HG02642 (cell line): ENCODE measurements at regions not wholly inside any gene's neighbourhood (a gene's known extent, or its start where the extent isn't known, plus 50 kb on each side); places are given as distances from the start of the nearest gene placed in this dataset.
"Not testable (repeated sequence)": the region's sequence is repeated elsewhere in the genome, so short reads cannot be mapped to it uniquely, and the experiment has no call there.

Source experiments
- ATAC-seq: cut with Tn5 transposase; IDR thresholded peaks from one replicate; pipeline ENCODE4 v1.9.1; 2021; ENCODE audit warnings: mild to moderate bottlenecking; ENCODE audit not compliant: unreplicated experiment, poor library complexity

DNA sequence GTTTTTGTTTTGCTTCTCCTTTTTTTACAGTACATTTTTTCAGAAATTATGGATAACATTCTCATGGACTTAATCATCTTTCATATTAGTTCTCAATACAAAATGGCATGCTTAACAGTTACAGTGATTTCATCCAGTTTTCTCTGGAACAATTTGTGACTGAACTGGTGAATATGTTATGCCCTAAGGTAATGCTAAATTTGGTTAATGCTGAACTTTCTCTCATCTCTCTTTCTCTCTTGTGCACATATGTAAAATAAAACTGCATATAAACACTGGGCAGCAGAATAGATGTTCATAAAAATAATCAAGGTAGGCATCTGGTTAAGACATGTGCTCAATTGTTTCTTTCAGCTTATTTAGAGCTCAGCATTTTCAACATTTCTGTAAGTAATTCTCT, 196.3 kb upstream of the TMEFF2 start:
- no peak for ATAC-seq

GRCh38 chr2:192390401-192390800, 195.7 kb upstream of the TMEFF2 start:
- ATAC-seq: no peak

DNA sequence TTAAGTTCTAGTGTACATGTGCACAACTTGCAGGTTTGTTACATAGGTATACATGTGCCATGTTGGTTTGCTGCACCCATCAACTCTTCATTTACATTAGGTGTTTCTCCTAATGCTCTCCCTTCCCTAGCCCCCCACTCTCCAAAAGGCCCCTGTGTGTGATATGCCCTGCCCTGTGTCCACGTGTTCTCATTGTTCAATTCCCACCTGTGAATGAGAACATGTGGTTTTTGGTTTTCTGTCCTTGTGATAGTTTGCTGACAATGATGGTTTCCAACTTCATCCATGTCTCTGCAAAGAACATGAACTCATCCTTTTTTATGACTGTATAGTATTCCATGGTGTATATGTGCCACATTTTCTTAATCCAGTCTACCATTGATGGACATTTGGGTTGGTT, 189.5 kb upstream of the TMEFF2 start:
- ATAC-seq: not testable (repeated sequence)

DNA sequence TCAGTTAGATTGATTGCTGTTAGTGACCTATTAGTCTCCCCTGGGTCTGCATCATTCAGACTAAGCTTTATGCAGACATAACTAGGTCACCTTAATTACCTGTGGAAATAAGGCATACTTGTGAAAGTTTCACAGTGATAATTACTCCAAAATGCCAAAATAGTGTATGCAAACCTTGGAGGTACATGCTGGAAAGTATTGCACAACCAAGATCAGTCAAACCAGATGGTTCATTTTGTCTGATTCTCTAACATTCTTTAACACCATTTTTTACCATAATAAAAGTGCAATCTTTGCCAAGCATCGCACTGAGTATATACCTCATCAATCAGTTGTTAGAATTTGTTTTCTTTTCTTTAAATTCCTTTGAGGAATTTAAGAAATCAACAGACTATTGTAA, 186.3 kb upstream of the TMEFF2 start:
- no peak for ATAC-seq

DNA sequence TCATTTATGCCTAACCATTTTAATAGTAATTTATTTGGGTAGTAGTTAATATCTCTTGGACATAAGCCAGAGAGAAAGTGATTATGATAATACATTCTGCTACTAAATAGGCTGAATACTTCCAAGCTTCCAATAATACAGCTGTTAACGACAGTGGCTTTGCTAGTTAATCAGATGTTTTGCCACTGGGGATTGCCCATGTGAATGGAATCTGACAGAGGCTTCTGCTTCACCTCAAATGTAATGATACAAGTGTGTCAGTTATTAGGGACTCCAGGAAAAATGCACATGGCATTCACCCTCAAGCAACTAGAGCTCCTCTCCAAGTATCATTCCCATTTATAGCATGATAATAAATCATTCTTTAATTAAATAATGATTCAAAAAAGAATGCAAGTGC, 185.0 kb upstream of the TMEFF2 start:
- no peak for ATAC-seq

GRCh38 chr2:192377173-192377572, 182.4 kb upstream of the TMEFF2 start:
- no peak for ATAC-seq

GRCh38 chr2:192373754-192374153, 179.0 kb upstream of the TMEFF2 start:
- ATAC-seq: no peak

GRCh38 chr2:192373221-192373620, 178.5 kb upstream of the TMEFF2 start:
- no peak for ATAC-seq

DNA sequence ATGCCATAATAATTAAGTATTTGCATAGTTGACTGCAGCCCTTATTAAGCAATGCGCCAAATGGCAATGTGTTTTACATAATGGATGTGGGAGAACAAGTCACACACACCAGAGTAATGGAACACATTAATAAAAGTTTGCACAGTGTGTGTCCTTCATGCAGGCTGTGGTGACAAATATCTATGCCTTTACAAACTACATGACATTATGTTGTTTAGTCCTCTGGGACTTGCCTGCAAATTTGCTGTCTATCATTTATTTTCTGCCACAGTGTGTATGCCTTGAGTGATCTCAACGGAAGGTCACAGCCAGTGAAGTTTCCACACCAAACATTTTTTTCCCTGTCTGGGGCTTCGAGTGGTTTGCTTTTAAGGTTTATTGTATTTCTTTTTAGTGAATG, 175.2 kb upstream of the TMEFF2 start:
- no peak for ATAC-seq

DNA sequence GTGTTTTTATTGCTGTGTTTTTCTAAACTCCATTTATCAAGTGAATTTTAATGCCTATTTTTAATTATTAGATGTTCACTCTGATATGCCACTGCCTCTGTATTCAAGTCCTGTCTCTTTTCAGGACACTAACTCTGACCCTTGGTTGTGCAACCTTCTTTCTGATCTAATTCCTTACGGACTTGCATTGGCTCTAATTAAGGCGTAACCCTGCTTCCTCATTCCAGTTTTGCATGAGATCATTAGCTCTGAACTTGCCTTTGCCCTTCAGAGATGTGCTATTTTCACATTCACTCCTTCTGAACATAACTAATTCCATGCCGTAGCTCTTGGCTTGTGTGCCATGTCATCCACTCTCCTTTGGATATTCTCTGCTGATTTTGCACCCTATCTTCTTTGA, 162.5 kb upstream of the TMEFF2 start:
- no peak for ATAC-seq

- ATAC-seq: no peak
Observed at GRCh38 chr2:192354512-192355244, 159.9 kb upstream of the TMEFF2 start.

- ATAC-seq: no peak
Observed at GRCh38 chr2:192347542-192347941, 152.8 kb upstream of the TMEFF2 start.

- ATAC-seq: no peak
Observed at GRCh38 chr2:192345287-192345686, 150.6 kb upstream of the TMEFF2 start.

GRCh38 chr2:192333642-192334041, 138.9 kb upstream of the TMEFF2 start:
- no peak for ATAC-seq

- ATAC-seq: no peak
Observed at GRCh38 chr2:192328297-192328696, 133.6 kb upstream of the TMEFF2 start.

DNA sequence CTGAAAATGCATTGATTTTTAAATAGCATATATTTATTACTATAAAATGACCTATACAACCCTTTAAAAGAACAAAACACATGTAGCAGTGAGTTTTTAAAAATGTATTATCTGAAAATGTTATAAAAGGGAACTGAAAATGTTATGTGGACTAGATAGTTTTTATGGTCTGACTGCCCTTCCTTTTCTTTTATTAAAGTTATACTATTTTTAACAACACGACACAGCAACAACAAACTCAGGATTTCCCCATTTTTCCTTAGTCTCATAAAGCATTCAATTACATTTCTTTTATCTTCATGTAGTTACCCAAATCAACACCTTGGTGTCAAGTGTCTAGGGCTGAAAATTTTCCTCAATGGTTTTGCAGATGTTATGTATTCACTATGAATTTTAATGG, 132.8 kb upstream of the TMEFF2 start:
- ATAC-seq: no peak

DNA sequence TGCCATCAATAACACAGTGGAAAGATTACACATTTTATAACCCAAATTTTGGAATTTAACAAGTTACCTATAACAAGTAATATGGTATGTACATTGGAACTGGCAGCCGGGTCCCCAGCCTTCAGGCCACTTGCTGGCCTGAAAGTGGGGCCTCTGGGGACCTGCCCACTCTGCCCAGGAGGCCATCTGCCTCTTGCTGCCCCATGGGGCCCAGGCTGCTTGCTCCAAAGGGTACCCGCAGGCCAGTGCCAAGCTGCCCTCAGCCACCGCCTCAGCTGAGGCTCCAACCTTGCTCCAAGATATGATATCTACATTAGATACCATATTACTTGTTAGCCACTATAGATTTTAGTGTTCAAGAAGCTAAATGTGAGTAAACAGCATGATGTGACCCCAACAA, 120.8 kb upstream of the TMEFF2 start:
- ATAC-seq: no peak

- no peak for ATAC-seq
Observed at GRCh38 chr2:192314800-192315481, 120.2 kb upstream of the TMEFF2 start.

DNA sequence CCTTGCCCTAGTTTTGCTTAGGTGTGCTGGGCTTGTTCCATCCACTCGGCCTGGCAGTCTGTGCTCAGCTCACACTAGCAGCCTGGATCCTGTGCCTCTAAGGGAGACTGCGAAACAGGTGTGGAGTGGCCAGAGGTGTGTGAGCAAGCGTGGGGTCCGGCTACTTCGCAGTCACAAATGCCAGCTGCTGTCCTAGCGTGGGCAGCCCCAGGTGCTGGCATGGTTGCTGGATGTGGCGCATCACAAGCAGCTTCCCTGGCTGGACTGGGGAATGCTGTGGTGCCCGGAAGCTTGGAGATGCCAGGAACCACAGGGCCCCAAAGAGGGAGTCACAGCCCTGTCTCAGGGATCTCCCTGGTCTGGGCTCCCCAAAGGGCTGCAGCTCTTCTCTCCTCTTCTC, 119.0 kb upstream of the TMEFF2 start:
- ATAC-seq: no peak

DNA sequence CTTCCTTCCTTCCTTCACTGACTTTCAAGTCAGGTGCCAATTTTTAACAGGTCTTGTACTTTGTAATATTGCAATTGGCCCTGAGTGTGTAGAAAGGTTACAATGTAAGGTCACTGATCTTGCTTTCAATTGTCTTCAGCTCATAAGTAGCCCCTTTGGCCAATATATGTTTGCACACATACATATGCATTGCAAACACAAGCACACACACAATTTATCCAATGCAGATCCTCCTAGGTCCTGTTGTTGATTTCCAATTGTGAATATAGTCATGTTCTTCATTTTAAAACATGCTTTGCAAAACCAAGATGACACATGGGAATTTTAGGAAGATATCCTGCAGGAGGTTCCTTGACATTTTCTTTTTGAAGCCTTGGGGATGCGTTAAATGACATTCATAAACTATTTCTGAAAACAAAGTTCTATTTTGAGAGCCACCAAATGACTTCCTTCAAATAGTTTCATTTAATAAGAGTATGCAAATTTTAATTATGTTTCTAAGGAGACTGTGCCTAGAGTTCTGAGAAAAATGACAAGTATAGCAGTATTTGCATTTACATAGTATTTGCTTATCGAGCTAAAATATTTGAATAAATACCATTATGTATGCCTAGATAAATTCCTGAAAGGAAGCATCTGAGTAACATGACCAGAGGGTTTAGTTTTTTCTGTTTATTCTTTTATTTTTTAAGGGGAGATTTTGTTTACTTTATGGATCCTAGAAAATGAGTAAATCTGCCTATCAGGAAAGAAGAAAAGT, 117.1 kb upstream of the TMEFF2 start:
- ATAC-seq: no peak

- no peak for ATAC-seq
Observed at GRCh38 chr2:192307530-192307929, 112.8 kb upstream of the TMEFF2 start.
